OCI-LY7 (cell line): ENCODE measurements at regions not wholly inside any gene's neighbourhood (a gene's known extent, or its start where the extent isn't known, plus 50 kb on each side); places are given as distances from the start of the nearest gene placed in this dataset.

Experiments
- BruUV-seq: library from RNA; stranded (reverse); fragments of 400-500 nt; replicated peaks from 2 replicates; lab custom pipeline; 2021; lab: Mats Ljungman, UMichigan
- CTCF ChIA-PET: fragments of 300-600 bp; sonication (Branson Sonifier 250); formaldehyde crosslinking; loops from one replicate; lab custom pipeline; 2022; ENCODE audit warnings: antibody characterized with exemption; ENCODE audit not compliant: unreplicated experiment; lab: Charles Lee
- POLR2A ChIA-PET: fragments of 300-600 bp; sonication (Branson Sonifier 250); formaldehyde crosslinking; loops from one replicate; lab custom pipeline; 2022; ENCODE audit warnings: antibody characterized with exemption; lab: Charles Lee
- DNase-seq: peaks from one replicate; pipeline ENCODE4 v3.0.0-alpha.2; 2015; ENCODE audit warnings: low spot score
- H2AFZ ChIP-seq: fragments of 200-600 bp; sonication (generic), shearing (Covaris generic); 2 replicates; pipeline ENCODE4 v1.6.1; 2014; ENCODE audit warnings: mild to moderate bottlenecking, antibody characterized with exemption, low read length, moderate library complexity
- H3K27ac ChIP-seq: fragments of 200-600 bp; sonication (generic); 2 replicates; pipeline ENCODE4 v1.5.1; 2014; ENCODE audit warnings: mixed run types, low read depth, mild to moderate bottlenecking, moderate library complexity, low read length, inconsistent platforms; ENCODE audit not compliant: poor library complexity, severe bottlenecking
- H3K36me3 ChIP-seq: fragments of 200-600 bp; sonication (generic); 2 replicates; pipeline ENCODE4 v1.6.1; 2014; ENCODE audit warnings: mild to moderate bottlenecking, antibody characterized with exemption, low read length, moderate library complexity, mixed read lengths; ENCODE audit not compliant: insufficient read depth
- H3K4me1 ChIP-seq: fragments of 200-600 bp; sonication (generic); 2 replicates; pipeline ENCODE4 v1.5.1; 2014; ENCODE audit warnings: mild to moderate bottlenecking, low read length; ENCODE audit not compliant: insufficient read depth, poor library complexity, severe bottlenecking
- H3K4me2 ChIP-seq: fragments of 200-600 bp; sonication (generic); 2 replicates; pipeline ENCODE4 v1.6.1; 2014; ENCODE audit warnings: mild to moderate bottlenecking, low read length
- H3K4me3 ChIP-seq: fragments of 200-600 bp; sonication (generic); 2 replicates; pipeline ENCODE4 v1.5.1; 2014; ENCODE audit warnings: mild to moderate bottlenecking, low read depth, low read length; ENCODE audit not compliant: poor library complexity, severe bottlenecking
- H3K79me2 ChIP-seq: fragments of 200-600 bp; sonication (generic); 2 replicates; pipeline ENCODE4 v1.6.1; 2016; ENCODE audit warnings: low read depth, mild to moderate bottlenecking, low read length, moderate library complexity, mixed read lengths; ENCODE audit not compliant: insufficient read depth
- H3K9me2 ChIP-seq: fragments of 200-600 bp; sonication (generic); 2 replicates; pipeline ENCODE4 v1.6.1; 2016; ENCODE audit warnings: mild to moderate bottlenecking, low read length, mixed read lengths; ENCODE audit not compliant: insufficient read depth
- H3K9me3 ChIP-seq: fragments of 200-600 bp; sonication (generic); 2 replicates; pipeline ENCODE4 v1.6.1; 2014; ENCODE audit warnings: mild to moderate bottlenecking, mixed run types, low read length, mixed read lengths
- H4K20me1 ChIP-seq: fragments of 200-600 bp; sonication (generic); 2 replicates; pipeline ENCODE4 v1.6.1; 2014; ENCODE audit warnings: mild to moderate bottlenecking, antibody characterized with exemption, low read length, moderate library complexity, mixed read lengths; ENCODE audit not compliant: insufficient read depth
- CTCF ChIP-seq: fragments of 200-600 bp; sonication (generic); conservative IDR thresholded peaks from 2 replicates; pipeline ENCODE4 v1.5.1; 2014; ENCODE audit warnings: mild to moderate bottlenecking, antibody characterized with exemption, low read length, moderate library complexity, mixed read lengths
- EZH2phosphoT487 ChIP-seq: fragments of 200-600 bp; sonication (generic); IDR thresholded peaks from 2 replicates; pipeline ENCODE4 v1.6.1; 2018; ENCODE audit warnings: low read depth, borderline replicate concordance, mild to moderate bottlenecking, mixed run types, antibody characterized with exemption, low read length, moderate library complexity, mixed read lengths
- intact Hi-C: fragments of 100-400 bp; cut with micrococcal nuclease; formaldehyde crosslinking; loops from one replicate; pipeline ENCODE4 v1.10.0; 2022; ENCODE audit not compliant: unreplicated experiment

DNA sequence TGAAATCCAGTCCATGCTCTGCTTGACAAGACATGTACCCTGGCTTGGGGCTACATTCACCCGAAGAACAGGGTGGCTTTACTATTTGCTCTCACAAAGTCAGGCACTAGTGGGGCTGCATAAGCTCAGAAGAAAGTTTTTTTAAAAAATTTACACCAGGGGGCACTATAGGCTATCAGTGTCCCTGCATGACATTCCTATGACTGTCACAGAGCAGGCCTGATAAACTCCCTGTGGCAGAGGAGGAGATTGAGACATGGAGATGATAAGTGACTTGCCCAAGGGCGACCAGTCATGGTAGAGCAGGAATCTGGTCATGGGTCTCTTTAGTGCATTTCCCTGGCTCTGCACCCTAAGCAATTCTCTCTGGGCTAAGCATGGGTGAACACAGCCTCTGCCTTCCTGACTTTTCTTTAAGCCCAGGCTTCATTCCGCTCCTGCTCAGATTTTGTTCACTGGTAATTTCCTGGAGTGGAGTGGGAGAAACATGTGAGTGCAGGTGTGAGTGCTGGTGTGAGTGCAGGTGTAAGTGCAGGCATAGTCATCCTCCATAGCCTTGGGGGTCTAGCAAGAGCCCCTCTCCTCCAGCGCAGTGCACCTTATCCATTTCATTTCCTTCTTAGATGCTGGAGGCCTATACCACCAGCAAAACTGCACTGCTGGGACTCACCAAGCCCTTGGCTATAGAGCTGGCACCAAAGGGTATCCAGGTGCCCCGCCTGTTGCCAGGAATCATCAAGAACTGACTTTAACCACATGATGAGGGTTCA lies 91.6 kb downstream of the DHRS2 start:
- POLR2A ChIA-PET, result interaction anchor here (1.0 kb wide), 1 partner anchor 145 kb away, joined by 3 read pairs; no protein-coding TSS in a partner anchor

GRCh38 chr14:23728791-23729190 lies 92.6 kb downstream of the DHRS2 start:
- POLR2A ChIA-PET, result no interaction called here
- no peak overlapping the region for H3K27ac ChIP-seq
- CTCF ChIA-PET, result no interaction called here

More for the DNA sequence above, 91.6 kb downstream of the DHRS2 start:
- Histone ChIP-seq H3K36me3 (no peaks in the 10 kb centered on the region), H3K27ac (no peak overlapping the region), H2AFZ (no peak overlapping the region), H3K4me2 (no peak overlapping the region), H3K9me3 (no peaks in the 10 kb centered on the region), H3K4me3 (no peak overlapping the region), H3K79me2 (no peaks in the 10 kb centered on the region), H3K4me1 (no peaks in the 10 kb centered on the region), H4K20me1 (no peaks in the 10 kb centered on the region), H3K9me2 (no peaks in the 10 kb centered on the region)
- intact Hi-C loops, result no loop called here
- peak; percentile 71 for TF ChIP-seq CTCF
- no peak for TF ChIP-seq EZH2phosphoT487
- no TSS peak for BruUV-seq
- DNase-seq, result peak; percentile 43
- CTCF ChIA-PET, result no interaction called here

More at GRCh38 chr14:23728791-23729190, 92.6 kb downstream of the DHRS2 start:
- Histone ChIP-seq H2AFZ (no peak overlapping the region), H3K9me3 (no peaks in the 10 kb centered on the region), H3K9me2 (no peaks in the 10 kb centered on the region), H3K36me3 (no peaks in the 10 kb centered on the region), H4K20me1 (no peaks in the 10 kb centered on the region), H3K4me2 (no peak overlapping the region), H3K79me2 (no peaks in the 10 kb centered on the region), H3K4me3 (no peak overlapping the region), H3K4me1 (no peaks in the 10 kb centered on the region)
- no TSS peak for BruUV-seq
- DNase-seq, result no peak
- TF ChIP-seq EZH2phosphoT487 (no peak), CTCF (no peak)
- intact Hi-C loops, result no loop called here
